ENCODE measurements at regions not wholly inside any gene's neighbourhood (a gene's known extent, or its start where the extent isn't known, plus 50 kb on each side); places are given as distances from the start of the nearest gene placed in this dataset.

DNA sequence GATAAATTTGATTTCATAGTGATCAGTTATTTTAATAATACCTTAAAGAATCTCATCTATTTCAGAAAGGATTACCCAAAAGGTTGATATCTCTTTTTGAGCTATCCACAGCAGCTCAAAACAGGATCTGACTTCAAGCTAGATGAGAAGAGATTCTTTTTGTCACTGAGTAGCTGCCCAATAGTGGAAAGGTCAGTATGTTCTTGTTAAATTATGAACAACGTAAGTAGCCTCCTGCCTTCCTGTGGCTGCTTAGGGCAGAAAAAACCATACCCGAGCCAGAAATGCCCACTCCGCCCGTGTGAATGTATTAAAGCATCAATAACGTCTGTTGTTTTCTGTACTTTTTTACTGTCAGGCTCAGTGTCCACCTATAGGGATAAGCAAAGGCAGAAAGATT is 51.3 kb upstream of the PRUNE2 start:
- TF ChIP-seq, protein P1, sequence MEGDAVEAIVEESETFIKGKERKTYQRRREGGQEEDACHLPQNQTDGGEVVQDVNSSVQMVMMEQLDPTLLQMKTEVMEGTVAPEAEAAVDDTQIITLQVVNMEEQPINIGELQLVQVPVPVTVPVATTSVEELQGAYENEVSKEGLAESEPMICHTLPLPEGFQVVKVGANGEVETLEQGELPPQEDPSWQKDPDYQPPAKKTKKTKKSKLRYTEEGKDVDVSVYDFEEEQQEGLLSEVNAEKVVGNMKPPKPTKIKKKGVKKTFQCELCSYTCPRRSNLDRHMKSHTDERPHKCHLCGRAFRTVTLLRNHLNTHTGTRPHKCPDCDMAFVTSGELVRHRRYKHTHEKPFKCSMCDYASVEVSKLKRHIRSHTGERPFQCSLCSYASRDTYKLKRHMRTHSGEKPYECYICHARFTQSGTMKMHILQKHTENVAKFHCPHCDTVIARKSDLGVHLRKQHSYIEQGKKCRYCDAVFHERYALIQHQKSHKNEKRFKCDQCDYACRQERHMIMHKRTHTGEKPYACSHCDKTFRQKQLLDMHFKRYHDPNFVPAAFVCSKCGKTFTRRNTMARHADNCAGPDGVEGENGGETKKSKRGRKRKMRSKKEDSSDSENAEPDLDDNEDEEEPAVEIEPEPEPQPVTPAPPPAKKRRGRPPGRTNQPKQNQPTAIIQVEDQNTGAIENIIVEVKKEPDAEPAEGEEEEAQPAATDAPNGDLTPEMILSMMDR (IDR thresholded peaks at IDR 0.05): no peak
- TF ChIP-seq EZH2 (IDR thresholded peaks at IDR 0.05): no peak
